ENCODE measurements at regions not wholly inside any gene's neighbourhood (a gene's known extent, or its start where the extent isn't known, plus 50 kb on each side); places are given as distances from the start of the nearest gene placed in this dataset.
A peak's percentile ranks its signal among the peaks of the same experiment; 100 is the strongest.

GRCh38 chr18:30696201-30696600 is 346.3 kb downstream of the DSC3 start:
- Histone ChIP-seq H3K4me1 (ENCODE audit: control insufficient read depth in 1 of 2, insufficient read depth in 2 of 2, low read length in 2 of 2) (no peaks in the 10 kb centered on the region), H3K9me3 (ENCODE audit: insufficient read depth, low read depth, low read length) (peaks cover 2% of the 10 kb centered on the region), H3K9ac (ENCODE audit: low read length) (no peak overlapping the region), H3K4me3 (ENCODE audit: low read depth, low read length) (no peak overlapping the region), H3K4me2 (ENCODE audit: low read length) (no peak overlapping the region), H3K27ac (ENCODE audit: low read depth, low read length) (no peak overlapping the region), H2BK12ac (ENCODE audit: low read length) (no peak overlapping the region), H2AK5ac (ENCODE audit: low read length) (no peak overlapping the region), H3K36me3 (ENCODE audit: control insufficient read depth in 1 of 2, insufficient read depth in 2 of 2, low read length in 2 of 2) (no peaks in the 10 kb centered on the region), H2AFZ (ENCODE audit: insufficient read depth, low read length, poor library complexity) (no peak overlapping the region), H4K12ac (ENCODE audit: low read depth, low read length) (no peak overlapping the region), H3K4ac (ENCODE audit: low read depth, low read length) (no peak overlapping the region), H3K27me3 (ENCODE audit: insufficient read depth, low read length) (no peaks in the 10 kb centered on the region), H3K79me1 (ENCODE audit: low read length) (no peaks in the 10 kb centered on the region), H4K8ac (ENCODE audit: low read depth, low read length) (no peak overlapping the region), H2BK5ac (ENCODE audit: low read depth, low read length, poor library complexity) (no peak overlapping the region), H3K79me2 (ENCODE audit: control insufficient read depth, insufficient read depth, low read length, poor library complexity) (no peaks in the 10 kb centered on the region), H3K18ac (ENCODE audit: low read length) (no peak overlapping the region), H2BK120ac (ENCODE audit: insufficient read depth, low read length, poor library complexity) (no peak overlapping the region), H4K91ac (ENCODE audit: low read depth, low read length) (no peak overlapping the region), H3K14ac (ENCODE audit: low read length) (no peak overlapping the region), H3K23ac (ENCODE audit: low read length) (no peak overlapping the region)
- no CpG with 5 or more reads among the region's 5 CpGs for WGBS (ENCODE audit: extremely low coverage, insufficient coverage, insufficient read length)
- no peak for DNase-seq

- no peaks in the 10 kb centered on the region for H3K4me1 ChIP-seq (ENCODE audit: control insufficient read depth in 1 of 2, insufficient read depth in 2 of 2, low read length in 2 of 2)
- H3K4me3 ChIP-seq (ENCODE audit: low read depth, low read length) = no peak overlapping the region
- no peaks in the 10 kb centered on the region for H3K79me2 ChIP-seq (ENCODE audit: control insufficient read depth, insufficient read depth, low read length, poor library complexity)
- H3K4ac ChIP-seq (ENCODE audit: low read depth, low read length) = no peak overlapping the region
- H3K9me3 ChIP-seq (ENCODE audit: insufficient read depth, low read depth, low read length) = peaks cover 2% of the 10 kb centered on the region
- H3K9ac ChIP-seq (ENCODE audit: low read length) = no peak overlapping the region
- no peak overlapping the region for H2BK120ac ChIP-seq (ENCODE audit: insufficient read depth, low read length, poor library complexity)
- no peaks in the 10 kb centered on the region for H3K27me3 ChIP-seq (ENCODE audit: insufficient read depth, low read length)
- no peak overlapping the region for H3K18ac ChIP-seq (ENCODE audit: low read length)
- H3K27ac ChIP-seq (ENCODE audit: low read depth, low read length) = no peak overlapping the region
- no peak overlapping the region for H2AFZ ChIP-seq (ENCODE audit: insufficient read depth, low read length, poor library complexity)
- no peak overlapping the region for H4K12ac ChIP-seq (ENCODE audit: low read depth, low read length)
- DNase-seq = no peak
- no peaks in the 10 kb centered on the region for H3K36me3 ChIP-seq (ENCODE audit: control insufficient read depth in 1 of 2, insufficient read depth in 2 of 2, low read length in 2 of 2)
- no peak overlapping the region for H4K8ac ChIP-seq (ENCODE audit: low read depth, low read length)
- H3K23ac ChIP-seq (ENCODE audit: low read length) = no peak overlapping the region
- WGBS (ENCODE audit: extremely low coverage, insufficient coverage, insufficient read length) = no CpG with 5 or more reads among the region's 3 CpGs
- no peak overlapping the region for H4K91ac ChIP-seq (ENCODE audit: low read depth, low read length)
- H3K14ac ChIP-seq (ENCODE audit: low read length) = no peak overlapping the region
- no peak overlapping the region for H2BK12ac ChIP-seq (ENCODE audit: low read length)
- H3K4me2 ChIP-seq (ENCODE audit: low read length) = no peak overlapping the region
- no peaks in the 10 kb centered on the region for H3K79me1 ChIP-seq (ENCODE audit: low read length)
- no peak overlapping the region for H2AK5ac ChIP-seq (ENCODE audit: low read length)
- no peak overlapping the region for H2BK5ac ChIP-seq (ENCODE audit: low read depth, low read length, poor library complexity)
These were observed 347.8 kb downstream of the DSC3 start for GRCh38 chr18:30694773-30695172.

DNA sequence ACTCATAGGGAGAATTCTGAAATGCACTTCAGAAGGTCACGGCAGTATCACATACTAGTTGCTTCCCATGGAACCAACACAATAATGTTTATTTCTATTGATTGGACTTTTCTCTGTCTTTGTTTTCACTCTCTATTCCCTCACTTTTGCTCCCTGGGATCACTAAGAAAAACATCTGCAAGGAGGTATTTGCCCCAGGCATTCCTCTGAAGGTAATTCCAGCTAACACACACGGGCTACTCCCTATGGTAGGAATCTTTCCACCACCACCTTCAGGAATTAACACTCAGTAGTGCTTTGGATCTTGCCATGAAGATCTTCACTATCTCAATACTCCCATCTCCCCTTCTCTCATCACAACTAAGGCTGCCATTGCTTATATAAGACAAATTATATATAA is 353.3 kb downstream of the DSC3 start:
- no peaks in the 10 kb centered on the region for H3K4me1 ChIP-seq (ENCODE audit: control insufficient read depth in 1 of 2, insufficient read depth in 2 of 2, low read length in 2 of 2)
- no peak overlapping the region for H3K4me2 ChIP-seq (ENCODE audit: low read length)
- no peaks in the 10 kb centered on the region for H3K27me3 ChIP-seq (ENCODE audit: insufficient read depth, low read length)
- H4K91ac ChIP-seq (ENCODE audit: low read depth, low read length) = no peak overlapping the region
- H2BK120ac ChIP-seq (ENCODE audit: insufficient read depth, low read length, poor library complexity) = no peak overlapping the region
- H2AFZ ChIP-seq (ENCODE audit: insufficient read depth, low read length, poor library complexity) = no peak overlapping the region
- no peaks in the 10 kb centered on the region for H3K9me3 ChIP-seq (ENCODE audit: insufficient read depth, low read depth, low read length)
- WGBS (ENCODE audit: extremely low coverage, insufficient coverage, insufficient read length) = no CpG with 5 or more reads among the region's 2 CpGs
- no peaks in the 10 kb centered on the region for H3K79me2 ChIP-seq (ENCODE audit: control insufficient read depth, insufficient read depth, low read length, poor library complexity)
- H3K18ac ChIP-seq (ENCODE audit: low read length) = no peak overlapping the region
- H2AK5ac ChIP-seq (ENCODE audit: low read length) = no peak overlapping the region
- no peak overlapping the region for H4K12ac ChIP-seq (ENCODE audit: low read depth, low read length)
- H3K14ac ChIP-seq (ENCODE audit: low read length) = no peak overlapping the region
- no peak overlapping the region for H4K8ac ChIP-seq (ENCODE audit: low read depth, low read length)
- no peak overlapping the region for H2BK5ac ChIP-seq (ENCODE audit: low read depth, low read length, poor library complexity)
- no peak overlapping the region for H3K4me3 ChIP-seq (ENCODE audit: low read depth, low read length)
- H3K4ac ChIP-seq (ENCODE audit: low read depth, low read length) = no peak overlapping the region
- H3K36me3 ChIP-seq (ENCODE audit: control insufficient read depth in 1 of 2, insufficient read depth in 2 of 2, low read length in 2 of 2) = no peaks in the 10 kb centered on the region
- H3K79me1 ChIP-seq (ENCODE audit: low read length) = no peaks in the 10 kb centered on the region
- H3K27ac ChIP-seq (ENCODE audit: low read depth, low read length) = no peak overlapping the region
- no peak overlapping the region for H2BK12ac ChIP-seq (ENCODE audit: low read length)
- no peak overlapping the region for H3K23ac ChIP-seq (ENCODE audit: low read length)
- no peak overlapping the region for H3K9ac ChIP-seq (ENCODE audit: low read length)
- peak; percentile 54 to 67 for DNase-seq

DNA sequence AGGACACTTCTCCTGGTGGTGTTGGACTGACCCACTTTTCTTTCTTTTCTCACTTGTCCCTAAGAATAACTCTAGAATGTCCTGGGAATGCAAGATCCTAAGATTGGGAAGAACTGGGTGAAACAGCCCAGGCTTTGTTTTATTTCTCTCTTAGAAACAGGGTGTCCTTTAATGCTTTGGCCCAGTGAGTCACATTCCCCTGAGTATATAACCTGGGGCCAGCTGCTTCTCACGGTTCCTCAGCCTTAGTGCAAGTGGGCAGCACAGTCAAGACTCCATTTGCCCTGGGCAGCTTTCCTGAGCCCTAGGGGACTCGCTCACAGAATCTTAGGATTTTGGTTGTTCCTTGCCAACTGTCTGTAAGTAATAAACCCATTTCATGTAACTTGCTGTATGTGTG is 355.0 kb downstream of the DSC3 start:
- Histone ChIP-seq H2BK12ac (ENCODE audit: low read length) (no peak overlapping the region), H3K27me3 (ENCODE audit: insufficient read depth, low read length) (no peaks in the 10 kb centered on the region), H3K27ac (ENCODE audit: low read depth, low read length) (no peak overlapping the region), H4K91ac (ENCODE audit: low read depth, low read length) (no peak overlapping the region), H3K18ac (ENCODE audit: low read length) (no peak overlapping the region), H2BK5ac (ENCODE audit: low read depth, low read length, poor library complexity) (no peak overlapping the region), H3K4me1 (ENCODE audit: control insufficient read depth in 1 of 2, insufficient read depth in 2 of 2, low read length in 2 of 2) (no peaks in the 10 kb centered on the region), H2AK5ac (ENCODE audit: low read length) (no peak overlapping the region), H3K9me3 (ENCODE audit: insufficient read depth, low read depth, low read length) (no peaks in the 10 kb centered on the region), H3K79me2 (ENCODE audit: control insufficient read depth, insufficient read depth, low read length, poor library complexity) (no peaks in the 10 kb centered on the region), H3K4ac (ENCODE audit: low read depth, low read length) (no peak overlapping the region), H3K4me2 (ENCODE audit: low read length) (no peak overlapping the region), H2BK120ac (ENCODE audit: insufficient read depth, low read length, poor library complexity) (no peak overlapping the region), H3K79me1 (ENCODE audit: low read length) (no peaks in the 10 kb centered on the region), H3K9ac (ENCODE audit: low read length) (no peak overlapping the region), H4K8ac (ENCODE audit: low read depth, low read length) (no peak overlapping the region), H2AFZ (ENCODE audit: insufficient read depth, low read length, poor library complexity) (no peak overlapping the region), H4K12ac (ENCODE audit: low read depth, low read length) (no peak overlapping the region), H3K23ac (ENCODE audit: low read length) (no peak overlapping the region), H3K36me3 (ENCODE audit: control insufficient read depth in 1 of 2, insufficient read depth in 2 of 2, low read length in 2 of 2) (no peaks in the 10 kb centered on the region), H3K14ac (ENCODE audit: low read length) (no peak overlapping the region), H3K4me3 (ENCODE audit: low read depth, low read length) (no peak overlapping the region)
- WGBS (ENCODE audit: extremely low coverage, insufficient coverage, insufficient read length) = no CpG with 5 or more reads among the region's 2 CpGs
- DNase-seq = no peak
